ENCODE measurements at regions not wholly inside any gene's neighbourhood (a gene's known extent, or its start where the extent isn't known, plus 50 kb on each side); places are given as distances from the start of the nearest gene placed in this dataset.

DNA sequence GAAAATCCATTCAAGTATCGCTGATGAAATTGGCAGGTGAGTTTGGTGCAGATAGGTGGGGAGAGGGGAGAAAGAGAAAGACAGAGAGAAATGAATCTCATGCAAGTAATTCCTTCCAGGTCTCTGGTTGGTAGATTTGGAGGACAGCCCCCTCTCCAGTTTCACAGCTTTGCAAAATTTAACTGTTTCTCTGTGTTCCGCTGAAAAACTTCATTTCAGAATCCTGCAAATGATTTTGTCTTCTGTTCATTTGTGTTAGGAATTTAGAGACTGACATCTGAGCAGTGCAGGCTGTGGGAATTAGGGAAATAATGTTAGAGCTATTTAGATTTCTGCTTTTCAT is 328.5 kb downstream of the FBXW7 start:
- TF ChIP-seq, protein P1, sequence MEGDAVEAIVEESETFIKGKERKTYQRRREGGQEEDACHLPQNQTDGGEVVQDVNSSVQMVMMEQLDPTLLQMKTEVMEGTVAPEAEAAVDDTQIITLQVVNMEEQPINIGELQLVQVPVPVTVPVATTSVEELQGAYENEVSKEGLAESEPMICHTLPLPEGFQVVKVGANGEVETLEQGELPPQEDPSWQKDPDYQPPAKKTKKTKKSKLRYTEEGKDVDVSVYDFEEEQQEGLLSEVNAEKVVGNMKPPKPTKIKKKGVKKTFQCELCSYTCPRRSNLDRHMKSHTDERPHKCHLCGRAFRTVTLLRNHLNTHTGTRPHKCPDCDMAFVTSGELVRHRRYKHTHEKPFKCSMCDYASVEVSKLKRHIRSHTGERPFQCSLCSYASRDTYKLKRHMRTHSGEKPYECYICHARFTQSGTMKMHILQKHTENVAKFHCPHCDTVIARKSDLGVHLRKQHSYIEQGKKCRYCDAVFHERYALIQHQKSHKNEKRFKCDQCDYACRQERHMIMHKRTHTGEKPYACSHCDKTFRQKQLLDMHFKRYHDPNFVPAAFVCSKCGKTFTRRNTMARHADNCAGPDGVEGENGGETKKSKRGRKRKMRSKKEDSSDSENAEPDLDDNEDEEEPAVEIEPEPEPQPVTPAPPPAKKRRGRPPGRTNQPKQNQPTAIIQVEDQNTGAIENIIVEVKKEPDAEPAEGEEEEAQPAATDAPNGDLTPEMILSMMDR (IDR thresholded peaks at IDR 0.05 in 2 of 3, conservative IDR thresholded peaks at IDR 0.05 in 1 of 3; ENCODE audit: control insufficient read depth in 2 of 3, extremely low read depth in 1 of 3, insufficient read depth in 1 of 3, low read depth in 3 of 3, low read length in 3 of 3), result no peak
- TF ChIP-seq, protein P2, sequence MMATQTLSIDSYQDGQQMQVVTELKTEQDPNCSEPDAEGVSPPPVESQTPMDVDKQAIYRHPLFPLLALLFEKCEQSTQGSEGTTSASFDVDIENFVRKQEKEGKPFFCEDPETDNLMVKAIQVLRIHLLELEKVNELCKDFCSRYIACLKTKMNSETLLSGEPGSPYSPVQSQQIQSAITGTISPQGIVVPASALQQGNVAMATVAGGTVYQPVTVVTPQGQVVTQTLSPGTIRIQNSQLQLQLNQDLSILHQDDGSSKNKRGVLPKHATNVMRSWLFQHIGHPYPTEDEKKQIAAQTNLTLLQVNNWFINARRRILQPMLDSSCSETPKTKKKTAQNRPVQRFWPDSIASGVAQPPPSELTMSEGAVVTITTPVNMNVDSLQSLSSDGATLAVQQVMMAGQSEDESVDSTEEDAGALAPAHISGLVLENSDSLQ (IDR thresholded peaks at IDR 0.05), result no peak
- TF ChIP-seq, protein P3, sequence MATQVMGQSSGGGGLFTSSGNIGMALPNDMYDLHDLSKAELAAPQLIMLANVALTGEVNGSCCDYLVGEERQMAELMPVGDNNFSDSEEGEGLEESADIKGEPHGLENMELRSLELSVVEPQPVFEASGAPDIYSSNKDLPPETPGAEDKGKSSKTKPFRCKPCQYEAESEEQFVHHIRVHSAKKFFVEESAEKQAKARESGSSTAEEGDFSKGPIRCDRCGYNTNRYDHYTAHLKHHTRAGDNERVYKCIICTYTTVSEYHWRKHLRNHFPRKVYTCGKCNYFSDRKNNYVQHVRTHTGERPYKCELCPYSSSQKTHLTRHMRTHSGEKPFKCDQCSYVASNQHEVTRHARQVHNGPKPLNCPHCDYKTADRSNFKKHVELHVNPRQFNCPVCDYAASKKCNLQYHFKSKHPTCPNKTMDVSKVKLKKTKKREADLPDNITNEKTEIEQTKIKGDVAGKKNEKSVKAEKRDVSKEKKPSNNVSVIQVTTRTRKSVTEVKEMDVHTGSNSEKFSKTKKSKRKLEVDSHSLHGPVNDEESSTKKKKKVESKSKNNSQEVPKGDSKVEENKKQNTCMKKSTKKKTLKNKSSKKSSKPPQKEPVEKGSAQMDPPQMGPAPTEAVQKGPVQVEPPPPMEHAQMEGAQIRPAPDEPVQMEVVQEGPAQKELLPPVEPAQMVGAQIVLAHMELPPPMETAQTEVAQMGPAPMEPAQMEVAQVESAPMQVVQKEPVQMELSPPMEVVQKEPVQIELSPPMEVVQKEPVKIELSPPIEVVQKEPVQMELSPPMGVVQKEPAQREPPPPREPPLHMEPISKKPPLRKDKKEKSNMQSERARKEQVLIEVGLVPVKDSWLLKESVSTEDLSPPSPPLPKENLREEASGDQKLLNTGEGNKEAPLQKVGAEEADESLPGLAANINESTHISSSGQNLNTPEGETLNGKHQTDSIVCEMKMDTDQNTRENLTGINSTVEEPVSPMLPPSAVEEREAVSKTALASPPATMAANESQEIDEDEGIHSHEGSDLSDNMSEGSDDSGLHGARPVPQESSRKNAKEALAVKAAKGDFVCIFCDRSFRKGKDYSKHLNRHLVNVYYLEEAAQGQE (IDR thresholded peaks at IDR 0.05; ENCODE audit: low read depth, low read length), result no peak
- TF ChIP-seq EZH2 (IDR thresholded peaks at IDR 0.05; ENCODE audit: borderline replicate concordance, control insufficient read depth, low read depth, low read length) (no peak), RUNX3 (IDR thresholded peaks at IDR 0.05; ENCODE audit: low read length) (no peak), SPI1 (IDR thresholded peaks at IDR 0.05; ENCODE audit: borderline replicate concordance, insufficient read depth, low read depth, low read length) (no peak), EP300 (IDR thresholded peaks at IDR 0.05; ENCODE audit: borderline replicate concordance in 1 of 2, control insufficient read depth in 1 of 2, low read depth in 2 of 2, low read length in 2 of 2) (no peak), POLR2A (IDR thresholded peaks at IDR 0.05; ENCODE audit: low read depth, low read length) (no peak), MYC (IDR thresholded peaks at IDR 0.05; ENCODE audit: insufficient read depth, insufficient read length, insufficient replicate concordance, low read length, severe bottlenecking) (no peak), RCOR1 (conservative IDR thresholded peaks at IDR 0.05; ENCODE audit: low read depth, low read length) (no peak), NRF1 (conservative IDR thresholded peaks at IDR 0.05; ENCODE audit: low read depth, low read length) (no peak)
- TF ChIP-seq, protein P4, sequence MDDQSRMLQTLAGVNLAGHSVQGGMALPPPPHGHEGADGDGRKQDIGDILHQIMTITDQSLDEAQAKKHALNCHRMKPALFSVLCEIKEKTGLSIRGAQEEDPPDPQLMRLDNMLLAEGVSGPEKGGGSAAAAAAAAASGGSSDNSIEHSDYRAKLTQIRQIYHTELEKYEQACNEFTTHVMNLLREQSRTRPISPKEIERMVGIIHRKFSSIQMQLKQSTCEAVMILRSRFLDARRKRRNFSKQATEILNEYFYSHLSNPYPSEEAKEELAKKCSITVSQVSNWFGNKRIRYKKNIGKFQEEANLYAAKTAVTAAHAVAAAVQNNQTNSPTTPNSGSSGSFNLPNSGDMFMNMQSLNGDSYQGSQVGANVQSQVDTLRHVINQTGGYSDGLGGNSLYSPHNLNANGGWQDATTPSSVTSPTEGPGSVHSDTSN (IDR thresholded peaks at IDR 0.05; ENCODE audit: insufficient replicate concordance, low read depth, low read length), result no peak
- TF ChIP-seq, protein P5, sequence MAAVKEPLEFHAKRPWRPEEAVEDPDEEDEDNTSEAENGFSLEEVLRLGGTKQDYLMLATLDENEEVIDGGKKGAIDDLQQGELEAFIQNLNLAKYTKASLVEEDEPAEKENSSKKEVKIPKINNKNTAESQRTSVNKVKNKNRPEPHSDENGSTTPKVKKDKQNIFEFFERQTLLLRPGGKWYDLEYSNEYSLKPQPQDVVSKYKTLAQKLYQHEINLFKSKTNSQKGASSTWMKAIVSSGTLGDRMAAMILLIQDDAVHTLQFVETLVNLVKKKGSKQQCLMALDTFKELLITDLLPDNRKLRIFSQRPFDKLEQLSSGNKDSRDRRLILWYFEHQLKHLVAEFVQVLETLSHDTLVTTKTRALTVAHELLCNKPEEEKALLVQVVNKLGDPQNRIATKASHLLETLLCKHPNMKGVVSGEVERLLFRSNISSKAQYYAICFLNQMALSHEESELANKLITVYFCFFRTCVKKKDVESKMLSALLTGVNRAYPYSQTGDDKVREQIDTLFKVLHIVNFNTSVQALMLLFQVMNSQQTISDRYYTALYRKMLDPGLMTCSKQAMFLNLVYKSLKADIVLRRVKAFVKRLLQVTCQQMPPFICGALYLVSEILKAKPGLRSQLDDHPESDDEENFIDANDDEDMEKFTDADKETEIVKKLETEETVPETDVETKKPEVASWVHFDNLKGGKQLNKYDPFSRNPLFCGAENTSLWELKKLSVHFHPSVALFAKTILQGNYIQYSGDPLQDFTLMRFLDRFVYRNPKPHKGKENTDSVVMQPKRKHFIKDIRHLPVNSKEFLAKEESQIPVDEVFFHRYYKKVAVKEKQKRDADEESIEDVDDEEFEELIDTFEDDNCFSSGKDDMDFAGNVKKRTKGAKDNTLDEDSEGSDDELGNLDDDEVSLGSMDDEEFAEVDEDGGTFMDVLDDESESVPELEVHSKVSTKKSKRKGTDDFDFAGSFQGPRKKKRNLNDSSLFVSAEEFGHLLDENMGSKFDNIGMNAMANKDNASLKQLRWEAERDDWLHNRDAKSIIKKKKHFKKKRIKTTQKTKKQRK (IDR thresholded peaks at IDR 0.05; ENCODE audit: low read depth, low read length), result no peak

Data from GM12878 (cell line).